Motor neuron (in vitro differentiated cells): ENCODE measurements at regions not wholly inside any gene's neighbourhood (a gene's known extent, or its start where the extent isn't known, plus 50 kb on each side); places are given as distances from the start of the nearest gene placed in this dataset.

Experiments
- ATAC-seq, 8 experiments: fragments of 200-7000 bp; cut with Tn5 transposase; replicated peaks in 6 of 8; 2 replicates each; pipeline ENCODE4 v1.8.0; 2021; ENCODE audit warnings: mild to moderate bottlenecking in 8 of 8, moderate library complexity in 8 of 8
- H3K27ac ChIP-seq, 2 donors: fragments of 250-450 bp; sonication (Bioruptor Pico); 2 replicates each; pipeline ENCODE4 v1.9.0; 2021; ENCODE audit warnings: antibody characterized with exemption in 2 of 2, mild to moderate bottlenecking in 2 of 2, moderate library complexity in 1 of 2
- H3K4me1 ChIP-seq, 2 donors: fragments of 250-450 bp; sonication (Bioruptor Pico); replicated peaks in 1 of 2; 2 replicates each; pipeline ENCODE4 v1.6.1; 2021; ENCODE audit warnings: antibody characterized with exemption in 2 of 2, mild to moderate bottlenecking in 2 of 2, moderate library complexity in 1 of 2
- H3K4me3 ChIP-seq, 5 donors: fragments of 250-450 bp; sonication (Bioruptor Pico); 2 replicates each; pipeline ENCODE4 v1.9.0; 2021; ENCODE audit warnings: antibody characterized with exemption in 5 of 5, mild to moderate bottlenecking in 5 of 5, moderate library complexity in 4 of 5
- WGBS, 10 experiments: fragments of 450-650 bp; shearing (Covaris generic); methylation state at CpG; one replicate each; pipeline ENCODE4 v1.0.0; 2022; 5-methylcytosine and 5-hydroxymethylcytosine counted together
- in situ Hi-C, 9 experiments: fragments of 400-800 bp; cut with MboI; loops; one replicate each; pipeline ENCODE4 v1.15.0; 2021; ENCODE audit warnings: low sequenced_read_pairs in 9 of 9, low pct_unique_long_range_greater_than_20kb in 2 of 9; ENCODE audit not compliant: unreplicated experiment in 9 of 9

DNA sequence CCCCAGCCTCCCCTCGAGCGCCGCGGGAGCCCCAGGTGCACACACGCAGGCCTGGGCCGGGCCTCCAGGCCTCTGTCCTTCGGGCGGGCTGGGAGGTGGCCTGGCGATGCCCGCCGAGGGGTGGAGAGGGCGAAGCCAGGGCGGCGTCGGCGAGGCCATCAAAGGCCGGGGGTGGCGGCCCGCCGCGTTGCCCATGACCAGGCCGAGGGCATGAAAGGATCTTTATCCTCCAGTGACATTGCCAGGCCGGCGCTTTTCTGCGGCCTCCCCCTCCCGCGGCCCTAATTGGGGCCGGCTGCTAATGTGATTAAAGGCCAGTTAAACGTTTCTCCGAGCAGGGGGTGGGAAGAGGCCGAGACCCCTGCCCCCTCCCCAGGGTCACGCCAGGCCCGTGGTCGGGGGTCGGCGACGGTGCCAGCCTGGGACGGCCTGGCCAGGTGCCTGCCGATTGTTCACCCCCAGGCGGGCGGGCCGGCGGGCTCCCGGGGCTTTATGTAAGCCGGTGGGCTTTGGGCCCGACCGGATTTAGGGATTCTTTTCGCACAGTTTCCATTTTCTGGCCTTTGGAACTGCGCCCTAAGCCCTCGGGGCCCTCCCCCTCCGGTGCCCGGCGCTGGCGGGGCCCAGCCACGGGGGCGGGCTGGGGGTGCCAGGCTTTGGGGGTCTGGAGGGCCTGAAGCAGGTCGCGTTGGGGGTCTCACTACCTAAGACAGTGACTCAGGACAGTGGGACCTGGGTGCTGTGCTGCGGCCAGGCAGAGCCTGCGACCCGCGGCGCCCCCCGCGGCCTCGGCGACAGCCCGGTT is 103.2 kb upstream of the DIO3 start:
- Histone ChIP-seq H3K4me1 (peaks cover 45% of the 10 kb centered on the region in 2 donors), H3K27ac (peak overlapping the region; percentile 61 to 70), H3K4me3 (peak overlapping the region; percentile 8 to 34 (median 19))
- ATAC-seq, result peak in 3 of 8 experiments; percentile 1 to 20 (median 3)
- WGBS, 10 experiments, result 18 to 60% (median 20%) methylated on average over 1 to 15 of the region's 68 CpGs; no CpG with 5 or more reads in 7 of the 10 experiments
- in situ Hi-C loops, result no loop called here

- peak in 3 of 8 experiments; percentile 15 to 35 (median 30) for ATAC-seq
- Histone ChIP-seq H3K27ac (peak overlapping the region; percentile 32 to 70), H3K4me1 (peaks cover 53% of the 10 kb centered on the region in 2 donors), H3K4me3 (peak overlapping the region; percentile 8 to 34 (median 19))
- 20% methylated on average over 2 of the region's 92 CpGs; no CpG with 5 or more reads in 9 of the 10 experiments for WGBS, 10 experiments
- in situ Hi-C loops, result no loop called here
Measured at GRCh38 chr14:101458741-101459550, 102.3 kb upstream of the DIO3 start.

DNA sequence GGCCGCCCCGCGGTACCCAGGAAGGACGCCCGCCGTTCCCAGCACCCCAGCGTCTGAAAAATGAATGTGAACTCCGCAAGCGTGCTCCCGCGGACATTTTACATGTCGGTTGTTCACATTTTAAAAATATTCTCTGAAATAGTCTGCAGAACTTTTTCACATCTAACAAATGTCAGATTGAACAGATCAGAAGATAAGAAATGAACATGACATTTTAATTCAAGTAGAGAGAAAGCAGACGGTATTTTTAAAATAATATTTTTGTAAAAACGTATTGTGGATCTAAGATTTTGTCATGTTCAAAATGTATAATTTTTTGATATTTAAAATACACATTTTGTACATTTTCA is 101.8 kb upstream of the DIO3 start:
- ATAC-seq, result no peak
- in situ Hi-C loops, result no loop called here
- Histone ChIP-seq H3K4me3 (peak overlapping the region; percentile 8 to 34 (median 19)), H3K27ac (peak overlapping the region; percentile 32 to 70), H3K4me1 (peaks cover 53 to 59% of the 10 kb centered on the region in 2 donors)
- WGBS, 10 experiments, result 19 to 100% (median 66%) methylated on average over 1 to 13 of the region's 14 CpGs

DNA sequence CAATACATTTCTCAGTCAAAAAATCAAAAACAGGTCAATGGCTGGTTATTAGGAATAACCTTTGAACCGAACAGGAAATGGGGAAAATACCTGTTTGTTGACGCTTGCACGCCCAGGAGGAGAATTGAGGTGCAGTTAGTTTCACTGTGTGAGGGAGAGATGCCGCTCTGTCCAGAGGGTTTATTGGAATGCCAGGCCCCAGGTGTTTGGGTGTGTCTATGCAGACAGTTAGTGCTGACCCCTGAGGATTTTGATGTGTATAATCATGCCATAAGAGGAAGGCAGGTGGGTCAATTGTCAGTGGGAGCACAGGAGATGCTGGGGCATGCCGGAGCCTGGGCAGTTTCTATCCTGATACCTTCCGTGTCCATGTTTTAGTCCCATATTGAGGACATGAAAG is 100.8 kb upstream of the DIO3 start:
- Histone ChIP-seq H3K4me1 (peaks cover 48 to 59% of the 10 kb centered on the region in 2 donors), H3K4me3 (no peak overlapping the region), H3K27ac (no peak overlapping the region)
- in situ Hi-C loops, result no loop called here
- whole genome bisulfite sequencing, 10 experiments, result 30 to 98% (median 86%) methylated on average over 1 to 6 of the region's 6 CpGs; no CpG with 5 or more reads in 3 of the 10 experiments
- no peak for ATAC-seq

DNA sequence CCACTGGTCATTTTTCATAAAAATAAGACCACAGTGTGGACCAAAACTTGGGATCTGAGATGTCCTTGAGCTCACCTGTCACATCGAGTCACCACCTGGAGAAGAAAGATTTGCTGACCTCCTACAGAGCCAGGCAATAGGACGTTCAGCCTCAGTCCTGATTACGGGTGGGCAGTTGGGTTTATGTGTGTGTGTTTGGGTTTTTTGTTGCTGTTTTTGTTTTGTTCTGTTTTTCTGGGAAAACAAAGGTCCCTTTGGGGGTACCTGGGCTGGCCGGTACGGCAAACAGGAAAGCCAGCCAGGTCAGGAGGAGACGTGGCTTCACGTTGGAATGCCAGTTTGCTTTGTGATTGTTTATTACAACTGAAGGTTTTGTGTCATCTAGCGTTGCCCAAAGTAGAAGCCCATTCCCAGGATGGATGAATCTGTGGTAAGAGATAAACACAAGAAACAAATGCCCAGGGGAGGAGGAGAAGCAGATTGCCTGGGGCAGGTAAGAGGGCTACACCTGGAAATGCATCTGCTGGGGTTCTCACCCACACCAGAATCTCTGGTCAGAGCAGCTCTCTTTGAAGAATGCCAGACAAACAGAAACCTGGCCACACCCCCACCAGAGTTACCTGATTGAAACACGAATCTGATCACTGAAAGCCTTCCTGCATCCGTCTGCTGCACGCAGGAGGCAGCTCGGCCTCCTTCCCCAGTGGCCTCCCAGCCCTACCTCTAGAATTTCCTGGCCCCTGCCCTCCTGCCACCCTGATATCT is 100.1 kb upstream of the DIO3 start:
- peaks cover 48 to 55% of the 10 kb centered on the region in 2 donors for H3K4me1 ChIP-seq
- no peak overlapping the region for H3K4me3 ChIP-seq
- in situ Hi-C loops, result no loop called here
- no peak for ATAC-seq
- WGBS, 10 experiments, result 57 to 100% (median 79%) methylated on average over 1 to 10 of the region's 12 CpGs; no CpG with 5 or more reads in 2 of the 10 experiments
- H3K27ac ChIP-seq, result no peak overlapping the region

DNA sequence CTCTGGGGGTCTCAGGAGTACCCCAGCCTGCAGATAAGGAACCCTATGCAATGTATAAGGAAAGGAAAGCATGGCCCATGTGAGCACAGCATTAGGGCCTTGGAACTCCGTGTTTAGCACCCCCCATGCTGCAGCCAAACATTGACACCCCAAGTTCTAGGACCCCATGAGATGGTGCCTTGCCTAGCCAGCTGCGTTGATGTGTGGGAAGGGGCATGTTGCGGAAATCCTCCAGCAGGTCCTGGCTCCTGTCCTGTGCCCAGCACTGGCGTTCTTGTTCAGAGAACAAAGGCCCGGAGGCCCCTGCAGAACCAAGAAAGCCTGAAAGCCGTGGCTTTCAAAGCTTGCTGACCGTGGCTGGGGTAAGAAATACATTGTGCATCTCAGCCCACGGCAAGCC is 99.4 kb upstream of the DIO3 start:
- no peak for ATAC-seq
- Histone ChIP-seq H3K4me3 (no peak overlapping the region), H3K27ac (no peak overlapping the region), H3K4me1 (peaks cover 40 to 48% of the 10 kb centered on the region in 2 donors)
- in situ Hi-C loops, result no loop called here
- WGBS, 10 experiments, result 67 to 92% (median 74%) methylated on average over 1 to 5 of the region's 8 CpGs; no CpG with 5 or more reads in 3 of the 10 experiments

GRCh38 chr14:101462726-101463565 is 98.3 kb upstream of the DIO3 start:
- H3K4me3 ChIP-seq, result no peak overlapping the region
- WGBS, 10 experiments, result 10 to 100% (median 69%) methylated on average over 1 to 10 of the region's 15 CpGs; no CpG with 5 or more reads in 3 of the 10 experiments
- no peak overlapping the region for H3K27ac ChIP-seq
- ATAC-seq, result peak in 5 of 8 experiments; percentile 68 to 78 (median 73)
- peaks cover 35 to 47% of the 10 kb centered on the region in 2 donors for H3K4me1 ChIP-seq
- in situ Hi-C loops, result no loop called here

GRCh38 chr14:101463566-101464171 is 97.6 kb upstream of the DIO3 start:
- ATAC-seq, result peak in 1 of 8 experiments; percentile 9
- WGBS, 10 experiments, result 20 to 83% (median 80%) methylated on average over 1 of the region's 1 CpG; no CpG with 5 or more reads in 7 of the 10 experiments
- no peak overlapping the region for H3K27ac ChIP-seq

DNA sequence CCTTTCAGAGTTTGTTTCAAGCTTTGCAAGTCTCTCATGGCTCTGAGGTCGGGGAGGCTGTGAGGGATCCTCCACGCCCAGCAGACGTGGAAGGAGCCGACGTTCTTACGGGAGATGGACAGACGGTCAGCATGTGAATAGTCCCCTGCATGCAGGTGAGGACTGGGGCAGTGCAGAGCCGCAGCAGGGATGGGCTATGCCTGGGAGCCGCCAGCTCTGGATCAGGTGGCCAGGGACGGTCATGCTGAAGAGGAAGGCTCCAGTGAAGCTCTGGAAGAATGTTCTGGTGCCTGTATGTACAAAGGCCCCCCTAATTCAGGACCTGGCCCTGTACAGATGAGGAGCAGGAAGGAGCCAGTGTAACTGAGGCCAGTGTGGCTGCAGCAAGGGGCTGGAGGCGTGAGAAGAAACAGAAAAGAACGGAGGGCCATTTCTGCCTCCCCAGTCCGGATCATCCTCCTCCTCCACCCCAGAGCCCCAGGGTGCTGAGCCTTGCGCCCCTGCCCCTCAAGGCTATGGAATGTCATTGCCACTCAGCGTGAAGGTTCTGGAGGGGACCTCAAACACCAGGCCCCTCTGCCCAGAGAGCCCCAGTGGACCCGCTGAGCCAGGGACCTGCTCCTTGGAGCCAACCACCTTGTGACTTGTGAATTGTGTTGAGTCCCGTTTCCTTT is 96.8 kb upstream of the DIO3 start:
- no peak for ATAC-seq
- in situ Hi-C loops, result no loop called here
- Histone ChIP-seq H3K4me3 (no peak overlapping the region), H3K4me1 (peaks cover 26 to 47% of the 10 kb centered on the region in 2 donors), H3K27ac (no peak overlapping the region)
- 36 to 100% (median 60%) methylated on average over 1 to 6 of the region's 17 CpGs; no CpG with 5 or more reads in 5 of the 10 experiments for WGBS, 10 experiments

More at GRCh38 chr14:101463566-101464171, 97.6 kb upstream of the DIO3 start:
- H3K4me3 ChIP-seq, result no peak overlapping the region
- in situ Hi-C loops, result no loop called here
- H3K4me1 ChIP-seq, result peaks cover 30 to 47% of the 10 kb centered on the region in 2 donors

GRCh38 chr14:101464984-101465794 is 96.1 kb upstream of the DIO3 start:
- no peak overlapping the region for H3K4me3 ChIP-seq
- no peak overlapping the region for H3K27ac ChIP-seq
- peaks cover 34 to 51% of the 10 kb centered on the region in 2 donors for H3K4me1 ChIP-seq
- ATAC-seq, result peak in 1 of 8 experiments; percentile 19
- in situ Hi-C loops, result no loop called here
- WGBS, 10 experiments, result 0 to 100% (median 42%) methylated on average over 1 to 3 of the region's 14 CpGs; no CpG with 5 or more reads in 4 of the 10 experiments
